ENCODE measurements at regions not wholly inside any gene's neighbourhood (a gene's known extent, or its start where the extent isn't known, plus 50 kb on each side); places are given as distances from the start of the nearest gene placed in this dataset.

- ChIA-PET CTCF (interaction anchor here (0.6 to 0.9 kb wide), 4 partner anchors 34 to 205 kb away, joined by 3 to 4 read pairs (median 3); no protein-coding TSS in a partner anchor), POLR2A (no interaction called here)
- 0 out of 2 replicates have a peak, but pooled peaks cover 4% of the 10 kb centered on the region for H3K4me1 Mint-ChIP-seq
- H3K9me3 Mint-ChIP-seq: no peaks in the 10 kb centered on the region
- H3K27ac Mint-ChIP-seq: no peak overlapping the region
- H3K36me3 Mint-ChIP-seq: no peaks in the 10 kb centered on the region
- H3K4me3 Mint-ChIP-seq: no peak overlapping the region
- H3K27me3 Mint-ChIP-seq (ENCODE audit: low read depth): no peaks in the 10 kb centered on the region
- no peak for DNase-seq (ENCODE audit: low spot score)
- ATAC-seq: no peak
- TF ChIP-seq KAT7 (CRISPR knock-in tag; IDR thresholded peaks at IDR 0.05; ENCODE audit: borderline replicate concordance) (no peak), ZNF232 (CRISPR knock-in tag; IDR thresholded peaks at IDR 0.05) (no peak), NR2C2 (CRISPR knock-in tag; IDR thresholded peaks at IDR 0.05) (no peak), SMAD4 (CRISPR knock-in tag; IDR thresholded peaks at IDR 0.05) (no peak), FOXK1 (CRISPR knock-in tag; IDR thresholded peaks at IDR 0.05) (no peak), GABPB1 (CRISPR knock-in tag; IDR thresholded peaks at IDR 0.05) (no peak), FOXJ3 (CRISPR knock-in tag; IDR thresholded peaks at IDR 0.05; ENCODE audit: borderline replicate concordance) (no peak), MYBL2 (CRISPR knock-in tag; IDR thresholded peaks at IDR 0.05) (no peak), ZNF512 (CRISPR knock-in tag; IDR thresholded peaks at IDR 0.05; ENCODE audit: borderline replicate concordance) (no peak), ELF4 (CRISPR knock-in tag; IDR thresholded peaks at IDR 0.05; ENCODE audit: low read depth) (no peak), ARID4B (CRISPR knock-in tag; IDR thresholded peaks at IDR 0.05; ENCODE audit: borderline replicate concordance) (no peak), RORB (CRISPR knock-in tag; IDR thresholded peaks at IDR 0.05) (no peak), ZNF423 (CRISPR knock-in tag; IDR thresholded peaks at IDR 0.05) (no peak), AR (CRISPR knock-in tag; IDR thresholded peaks at IDR 0.05) (no peak), ZNF219 (CRISPR knock-in tag; IDR thresholded peaks at IDR 0.05; ENCODE audit: borderline replicate concordance) (no peak)
These were observed 54.2 kb upstream of the AMPD3 start for GRCh38 chr11:10400856-10401255.

GRCh38 chr11:10401256-10401655, 53.8 kb upstream of the AMPD3 start:
- ATAC-seq (peak; percentile 35), DNase-seq (ENCODE audit: low spot score) (no peak)
- H3K27ac Mint-ChIP-seq: no peak overlapping the region
- no peak for TF ChIP-seq NR2C2 (CRISPR knock-in tag; IDR thresholded peaks at IDR 0.05)
- no peak for TF ChIP-seq NFE2L1 (CRISPR knock-in tag; IDR thresholded peaks at IDR 0.05)
- peaks cover 4% of the 10 kb centered on the region; the same call in 1 of the 2 replicates for H3K4me1 Mint-ChIP-seq
- CTCF ChIA-PET: interaction anchor here (0.6 to 0.9 kb wide), 5 partner anchors 35 to 895 kb away, joined by 3 to 4 read pairs (median 3); no protein-coding TSS in a partner anchor
- H3K27me3 Mint-ChIP-seq (ENCODE audit: low read depth): no peaks in the 10 kb centered on the region
- H3K36me3 Mint-ChIP-seq: no peaks in the 10 kb centered on the region
- POLR2A ChIA-PET: no interaction called here
- no peak overlapping the region for H3K4me3 Mint-ChIP-seq
- no peaks in the 10 kb centered on the region for H3K9me3 Mint-ChIP-seq
